ENCODE measurements at regions not wholly inside any gene's neighbourhood (a gene's known extent, or its start where the extent isn't known, plus 50 kb on each side); places are given as distances from the start of the nearest gene placed in this dataset.

DNA sequence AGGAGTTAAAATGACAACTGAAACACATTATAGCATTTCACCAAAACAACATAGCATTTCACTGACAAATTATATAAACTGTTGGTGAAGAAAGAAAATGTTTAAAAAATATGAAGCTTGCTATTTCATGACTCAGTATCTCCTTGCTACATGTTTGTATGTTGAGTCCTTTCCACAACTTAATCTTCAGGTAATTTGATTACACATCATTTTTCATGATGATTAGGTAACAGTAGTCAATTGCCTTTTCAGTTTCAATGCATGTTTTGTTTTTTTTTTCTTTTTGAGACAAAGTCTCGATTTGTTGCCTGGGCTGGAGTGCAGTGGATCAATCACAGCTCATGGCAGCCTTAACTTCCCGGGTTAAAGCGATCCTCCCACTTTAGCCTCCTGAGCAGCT is 177.8 kb upstream of the PMFBP1 start:
- TF ChIP-seq, protein P1, sequence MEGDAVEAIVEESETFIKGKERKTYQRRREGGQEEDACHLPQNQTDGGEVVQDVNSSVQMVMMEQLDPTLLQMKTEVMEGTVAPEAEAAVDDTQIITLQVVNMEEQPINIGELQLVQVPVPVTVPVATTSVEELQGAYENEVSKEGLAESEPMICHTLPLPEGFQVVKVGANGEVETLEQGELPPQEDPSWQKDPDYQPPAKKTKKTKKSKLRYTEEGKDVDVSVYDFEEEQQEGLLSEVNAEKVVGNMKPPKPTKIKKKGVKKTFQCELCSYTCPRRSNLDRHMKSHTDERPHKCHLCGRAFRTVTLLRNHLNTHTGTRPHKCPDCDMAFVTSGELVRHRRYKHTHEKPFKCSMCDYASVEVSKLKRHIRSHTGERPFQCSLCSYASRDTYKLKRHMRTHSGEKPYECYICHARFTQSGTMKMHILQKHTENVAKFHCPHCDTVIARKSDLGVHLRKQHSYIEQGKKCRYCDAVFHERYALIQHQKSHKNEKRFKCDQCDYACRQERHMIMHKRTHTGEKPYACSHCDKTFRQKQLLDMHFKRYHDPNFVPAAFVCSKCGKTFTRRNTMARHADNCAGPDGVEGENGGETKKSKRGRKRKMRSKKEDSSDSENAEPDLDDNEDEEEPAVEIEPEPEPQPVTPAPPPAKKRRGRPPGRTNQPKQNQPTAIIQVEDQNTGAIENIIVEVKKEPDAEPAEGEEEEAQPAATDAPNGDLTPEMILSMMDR (IDR thresholded peaks at IDR 0.05; ENCODE audit: insufficient read depth, low read length, poor library complexity, severe bottlenecking) = no peak
- no peak for TF ChIP-seq EZH2phosphoT487 (conservative IDR thresholded peaks at IDR 0.05; ENCODE audit: low read length)
